Endothelial cell of umbilical vein (primary cell): ENCODE measurements at regions not wholly inside any gene's neighbourhood (a gene's known extent, or its start where the extent isn't known, plus 50 kb on each side); places are given as distances from the start of the nearest gene placed in this dataset.

Experiments
- BruUV-seq: library from RNA; stranded (reverse); fragments of 400-500 nt; replicated peaks from 2 replicates; lab custom pipeline; 2021; lab: Mats Ljungman, UMichigan
- CTCF ChIA-PET: fragments of 300-600, 350-600 bp; sonication (Branson Sonifier 250); formaldehyde crosslinking; loops from one replicate; lab custom pipeline; 2021; ENCODE audit warnings: antibody characterized with exemption, inconsistent platforms; lab: Charles Lee
- POLR2A ChIA-PET: fragments of 300-600, 350-600 bp; sonication (Branson Sonifier 250); formaldehyde crosslinking; loops from one replicate; lab custom pipeline; 2021; ENCODE audit warnings: antibody characterized with exemption, inconsistent platforms; lab: Charles Lee
- DNase-seq: peaks from one replicate; pipeline ENCODE4 v3.0.0-alpha.2; 2011; ENCODE audit warnings: low read depth, low spot score
- FAIRE-seq: peaks from 2 replicates; lab custom pipeline; 2011; peaks lifted over from hg19 to GRCh38; lab: Jason Lieb, UNC
- H2AFZ ChIP-seq: 2 replicates; pipeline ENCODE4 v1.6.0; 2012; ENCODE audit warnings: low read depth, low read length, control low read depth, inconsistent platforms
- H3K27ac ChIP-seq: 2 replicates; pipeline ENCODE4 v1.5.1; 2011; ENCODE audit warnings: low read depth, mild to moderate bottlenecking, control low read depth, low read length, moderate library complexity; ENCODE audit not compliant: insufficient read depth
- H3K27me3 ChIP-seq, 2 experiments: 2 replicates each; pipeline versions ENCODE4 v1.6.0 to v1.6.1; 2011; ENCODE audit warnings: low read length in 2 of 2, mixed read lengths in 1 of 2; ENCODE audit not compliant: control insufficient read depth in 2 of 2, insufficient read depth in 2 of 2
- H3K36me3 ChIP-seq, 2 experiments: 2 replicates in 1 of 2; 3 replicates in 1 of 2; pipeline ENCODE4 v1.5.1; 2011; ENCODE audit warnings: low read length in 2 of 2, mild to moderate bottlenecking in 1 of 2, moderate library complexity in 1 of 2; ENCODE audit not compliant: control insufficient read depth in 2 of 2, insufficient read depth in 2 of 2; ENCODE audit errors: extremely low read depth in 1 of 2
- H3K4me1 ChIP-seq: 3 replicates; pipeline ENCODE4 v1.5.1; 2011; ENCODE audit warnings: mild to moderate bottlenecking, low read length; ENCODE audit not compliant: control insufficient read depth, insufficient read depth; ENCODE audit errors: extremely low read depth
- H3K4me2 ChIP-seq: 2 replicates; pipeline ENCODE4 v1.6.1; 2011; ENCODE audit warnings: low read length, control low read depth, mixed read lengths; ENCODE audit not compliant: insufficient read depth
- H3K4me3 ChIP-seq, 3 experiments: fragments of 200-600 bp in 1 of 3; sonication (generic), shearing (Covaris generic) in 1 of 3; replicated peaks in 1 of 3; 2 replicates each; pipeline ENCODE4 v1.5.1; 2011 to 2016; ENCODE audit warnings: control low read depth in 3 of 3, low read length in 3 of 3, mild to moderate bottlenecking in 2 of 3, inconsistent platforms in 1 of 3, low read depth in 1 of 3, moderate library complexity in 1 of 3; ENCODE audit not compliant: insufficient read depth in 1 of 3
- H3K79me2 ChIP-seq: 2 replicates; pipeline ENCODE4 v1.6.0; 2012; ENCODE audit warnings: low read length, inconsistent platforms; ENCODE audit not compliant: control insufficient read depth, insufficient read depth
- H3K9ac ChIP-seq: replicated peaks from 2 replicates; pipeline ENCODE3; 2011; ENCODE audit warnings: low read length, control low read depth; ENCODE audit not compliant: insufficient read depth; ENCODE audit errors: extremely low read depth
- H3K9me1 ChIP-seq: replicated peaks from 3 replicates; pipeline ENCODE4 v1.6.0; 2011; ENCODE audit warnings: mild to moderate bottlenecking, low read length; ENCODE audit not compliant: control insufficient read depth, insufficient read depth; ENCODE audit errors: extremely low read depth
- H3K9me3 ChIP-seq: replicated peaks from 2 replicates; pipeline ENCODE4 v1.5.1; 2012; ENCODE audit warnings: low read length, inconsistent platforms; ENCODE audit not compliant: control insufficient read depth, insufficient read depth
- H4K20me1 ChIP-seq: replicated peaks from 2 replicates; pipeline ENCODE3; 2011; ENCODE audit warnings: mild to moderate bottlenecking, low read length; ENCODE audit not compliant: control insufficient read depth, insufficient read depth; ENCODE audit errors: extremely low read depth
- EZH2 ChIP-seq: IDR thresholded peaks from 2 replicates; pipeline ENCODE4 v1.6.1; 2012; ENCODE audit warnings: borderline replicate concordance, low read depth, mild to moderate bottlenecking, moderate library complexity, low read length, inconsistent platforms; ENCODE audit not compliant: severe bottlenecking
- FOS ChIP-seq: IDR thresholded peaks from 2 replicates; pipeline ENCODE4 v1.6.1; 2011; ENCODE audit warnings: mild to moderate bottlenecking, low read length, moderate library complexity, borderline replicate concordance; ENCODE audit not compliant: insufficient read depth
- GATA2 ChIP-seq: IDR thresholded peaks from 2 replicates; pipeline ENCODE4 v1.7.0; 2011; ENCODE audit warnings: low read depth, mild to moderate bottlenecking, moderate library complexity, mixed read lengths, low read length; ENCODE audit not compliant: insufficient read length, insufficient read depth
- JUN ChIP-seq: IDR thresholded peaks from 2 replicates; pipeline ENCODE4 v1.6.1; 2011; ENCODE audit warnings: borderline replicate concordance, low read depth; ENCODE audit not compliant: insufficient read length, insufficient read depth
- MYC ChIP-seq: IDR thresholded peaks from one replicate; pipeline ENCODE4 v1.6.1; 2011; ENCODE audit warnings: mild to moderate bottlenecking, low read depth, low read length
- POLR2A ChIP-seq: IDR thresholded peaks from 2 replicates; pipeline ENCODE4 v1.6.1; 2012; ENCODE audit warnings: low read depth, mild to moderate bottlenecking, control low read depth, low read length
- POLR2AphosphoS5 ChIP-seq: IDR thresholded peaks from 2 replicates; pipeline ENCODE4 v1.6.1; 2012; ENCODE audit warnings: low read depth, mild to moderate bottlenecking, control low read depth, low read length, moderate library complexity; ENCODE audit not compliant: insufficient read depth
- dilution Hi-C: fragments of 300-500 bp; cut with MboI; formaldehyde crosslinking; loops from one replicate; pipeline ENCODE4 v1.15.0; 2019; ENCODE audit warnings: low sequenced_read_pairs; ENCODE audit not compliant: extremely low pct_ligation_motif_present
- intact Hi-C: fragments of 100-400 bp; cut with micrococcal nuclease; formaldehyde crosslinking; loops from one replicate; pipeline ENCODE4 v1.10.0; 2022
- TF ChIP-seq, protein P1 (sequence below): IDR thresholded peaks from 2 replicates; pipeline ENCODE4 v1.6.1; 2011; ENCODE audit not compliant: insufficient read depth, insufficient read length
- TF ChIP-seq, protein P2 (sequence below), 2 donors: IDR thresholded peaks; 1 replicate in 1 of 2; 2 replicates in 1 of 2; pipeline ENCODE4 v1.5.1; 2011; ENCODE audit warnings: low read length in 2 of 2, mild to moderate bottlenecking in 2 of 2, moderate library complexity in 2 of 2, control low read depth in 1 of 2, inconsistent platforms in 1 of 2, low read depth in 1 of 2; ENCODE audit not compliant: insufficient read depth in 1 of 2; ENCODE audit errors: extremely low read depth in 1 of 2

DNA sequence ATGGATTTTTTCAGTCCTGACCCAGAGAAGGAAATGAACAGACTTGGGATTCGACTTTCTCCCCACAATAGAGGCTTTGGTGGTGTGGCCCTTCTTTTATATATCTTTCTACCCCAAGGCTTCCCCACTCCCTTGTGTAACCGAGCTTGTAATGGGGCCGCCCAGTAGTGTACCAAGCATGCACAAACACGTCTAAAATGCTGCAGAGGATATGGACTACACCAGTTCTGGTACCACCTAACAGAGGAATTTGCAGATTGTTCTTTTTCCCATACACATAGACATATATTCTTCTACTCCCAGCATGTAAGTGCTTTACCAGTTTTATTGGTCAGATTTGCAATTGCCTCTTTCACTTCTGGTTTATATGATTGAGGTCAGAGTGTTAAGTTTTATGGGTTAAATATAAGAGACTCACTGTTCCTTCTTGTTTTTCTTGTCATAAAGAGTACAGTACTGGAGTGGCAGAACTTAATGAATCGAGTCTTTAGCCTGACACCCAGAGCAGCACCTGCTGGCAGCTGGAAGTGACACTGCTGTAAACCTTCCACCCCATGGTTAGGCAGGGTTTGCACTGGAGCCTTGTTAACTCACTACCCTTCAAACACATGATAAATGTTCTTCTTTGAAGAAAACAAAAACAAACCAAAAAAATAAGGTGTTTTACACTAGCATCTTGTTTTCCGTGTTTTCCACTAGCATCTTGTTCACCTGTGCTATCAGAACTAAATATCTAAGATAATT, 198.6 kb downstream of the PTPRC start:
- H3K4me2 ChIP-seq: no peak overlapping the region
- H3K79me2 ChIP-seq: no peaks in the 10 kb centered on the region
- FAIRE-seq: no peak
- H3K4me1 ChIP-seq: no peaks in the 10 kb centered on the region
- no TSS peak for BruUV-seq
- no peaks in the 10 kb centered on the region for H3K9me3 ChIP-seq
- POLR2A ChIA-PET: no interaction called here
- TF ChIP-seq MYC: no peak
- no peak for TF ChIP-seq GATA2
- no peak for TF ChIP-seq EZH2
- no peak for TF ChIP-seq FOS
- TF ChIP-seq, protein P1, sequence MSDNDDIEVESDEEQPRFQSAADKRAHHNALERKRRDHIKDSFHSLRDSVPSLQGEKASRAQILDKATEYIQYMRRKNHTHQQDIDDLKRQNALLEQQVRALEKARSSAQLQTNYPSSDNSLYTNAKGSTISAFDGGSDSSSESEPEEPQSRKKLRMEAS: no peak
- no peak for TF ChIP-seq JUN
- no peak for TF ChIP-seq POLR2AphosphoS5
- no peak for TF ChIP-seq POLR2A
- TF ChIP-seq, protein P2, sequence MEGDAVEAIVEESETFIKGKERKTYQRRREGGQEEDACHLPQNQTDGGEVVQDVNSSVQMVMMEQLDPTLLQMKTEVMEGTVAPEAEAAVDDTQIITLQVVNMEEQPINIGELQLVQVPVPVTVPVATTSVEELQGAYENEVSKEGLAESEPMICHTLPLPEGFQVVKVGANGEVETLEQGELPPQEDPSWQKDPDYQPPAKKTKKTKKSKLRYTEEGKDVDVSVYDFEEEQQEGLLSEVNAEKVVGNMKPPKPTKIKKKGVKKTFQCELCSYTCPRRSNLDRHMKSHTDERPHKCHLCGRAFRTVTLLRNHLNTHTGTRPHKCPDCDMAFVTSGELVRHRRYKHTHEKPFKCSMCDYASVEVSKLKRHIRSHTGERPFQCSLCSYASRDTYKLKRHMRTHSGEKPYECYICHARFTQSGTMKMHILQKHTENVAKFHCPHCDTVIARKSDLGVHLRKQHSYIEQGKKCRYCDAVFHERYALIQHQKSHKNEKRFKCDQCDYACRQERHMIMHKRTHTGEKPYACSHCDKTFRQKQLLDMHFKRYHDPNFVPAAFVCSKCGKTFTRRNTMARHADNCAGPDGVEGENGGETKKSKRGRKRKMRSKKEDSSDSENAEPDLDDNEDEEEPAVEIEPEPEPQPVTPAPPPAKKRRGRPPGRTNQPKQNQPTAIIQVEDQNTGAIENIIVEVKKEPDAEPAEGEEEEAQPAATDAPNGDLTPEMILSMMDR (IDR thresholded peaks at IDR 0.05; ENCODE audit: extremely low read depth in 1 of 2, insufficient read depth in 1 of 2, low read depth in 1 of 2, low read length in 2 of 2): no peak
- CTCF ChIA-PET: no interaction called here
- intact Hi-C loops: no loop called here
- no peak for DNase-seq
- H2AFZ ChIP-seq: no peak overlapping the region
- no peak overlapping the region for H3K27ac ChIP-seq
- no peaks in the 10 kb centered on the region for H3K27me3 ChIP-seq
- dilution Hi-C loops: no loop called here
- no peak overlapping the region for H3K9ac ChIP-seq
- H3K9me1 ChIP-seq: peaks cover 2% of the 10 kb centered on the region
- no peak overlapping the region for H3K4me3 ChIP-seq
- no peaks in the 10 kb centered on the region for H3K36me3 ChIP-seq
- no peaks in the 10 kb centered on the region for H4K20me1 ChIP-seq
